Ishikawa (cell line): ENCODE measurements at regions not wholly inside any gene's neighbourhood (a gene's known extent, or its start where the extent isn't known, plus 50 kb on each side); places are given as distances from the start of the nearest gene placed in this dataset.

ENCODE experiments used
- CEBPB ChIP-seq: IDR thresholded peaks from 2 replicates; pipeline ENCODE4 v1.6.1; 2012
- CREB1 ChIP-seq: IDR thresholded peaks from 2 replicates; pipeline ENCODE4 v1.6.1; 2012; ENCODE audit warnings: low read depth
- EGR1 ChIP-seq: IDR thresholded peaks from 2 replicates; pipeline ENCODE4 v1.6.1; 2012
- EP300 ChIP-seq: IDR thresholded peaks from 2 replicates; pipeline ENCODE4 v1.6.1; 2012; ENCODE audit warnings: borderline replicate concordance
- FOXM1 ChIP-seq: IDR thresholded peaks from 2 replicates; pipeline ENCODE4 v1.6.1; 2012; ENCODE audit warnings: low read depth, borderline replicate concordance
- MAX ChIP-seq: IDR thresholded peaks from 2 replicates; pipeline ENCODE4 v1.6.1; 2012
- NFIC ChIP-seq: IDR thresholded peaks from 2 replicates; pipeline ENCODE4 v1.6.1; 2012
- RAD21 ChIP-seq: IDR thresholded peaks from 2 replicates; pipeline ENCODE4 v1.6.1; 2012; ENCODE audit warnings: low read depth
- REST ChIP-seq: IDR thresholded peaks from 2 replicates; pipeline ENCODE4 v1.6.1; 2012; ENCODE audit warnings: low read depth, mild to moderate bottlenecking
- TAF1 ChIP-seq: IDR thresholded peaks from 2 replicates; pipeline ENCODE4 v1.6.1; 2012; ENCODE audit warnings: low read depth, mild to moderate bottlenecking
- TCF12 ChIP-seq: IDR thresholded peaks from 2 replicates; pipeline ENCODE4 v1.6.1; 2012; ENCODE audit warnings: low read depth
- TEAD4 ChIP-seq: IDR thresholded peaks from 2 replicates; pipeline ENCODE4 v1.6.1; 2012
- YY1 ChIP-seq: IDR thresholded peaks from 2 replicates; pipeline ENCODE4 v1.6.1; 2012; ENCODE audit warnings: low read depth
- ZBTB7A ChIP-seq: IDR thresholded peaks from 2 replicates; pipeline ENCODE4 v1.6.1; 2012; ENCODE audit warnings: low read depth
- TF ChIP-seq, protein P1 (sequence below): IDR thresholded peaks from 2 replicates; pipeline ENCODE4 v1.6.1; 2012

GRCh38 chr14:43729143-43729542, 777.9 kb downstream of the FSCB start:
- TF ChIP-seq TEAD4 (no peak), CEBPB (no peak), RAD21 (no peak), TCF12 (no peak), NFIC (no peak), TAF1 (no peak), FOXM1 (no peak), EGR1 (no peak), CREB1 (no peak), MAX (no peak)
- TF ChIP-seq, protein P1, sequence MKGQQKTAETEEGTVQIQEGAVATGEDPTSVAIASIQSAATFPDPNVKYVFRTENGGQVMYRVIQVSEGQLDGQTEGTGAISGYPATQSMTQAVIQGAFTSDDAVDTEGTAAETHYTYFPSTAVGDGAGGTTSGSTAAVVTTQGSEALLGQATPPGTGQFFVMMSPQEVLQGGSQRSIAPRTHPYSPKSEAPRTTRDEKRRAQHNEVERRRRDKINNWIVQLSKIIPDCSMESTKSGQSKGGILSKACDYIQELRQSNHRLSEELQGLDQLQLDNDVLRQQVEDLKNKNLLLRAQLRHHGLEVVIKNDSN, result no peak

- TF ChIP-seq RAD21 (no peak), FOXM1 (no peak), EGR1 (no peak)
Measured at GRCh38 chr14:43706900-43707299, 800.2 kb downstream of the FSCB start.

GRCh38 chr14:43697003-43697402, 810.1 kb downstream of the FSCB start:
- TF ChIP-seq NFIC (no peak), MAX (no peak), ZBTB7A (no peak), RAD21 (no peak), CREB1 (no peak), EP300 (no peak), CEBPB (no peak), TEAD4 (no peak)

GRCh38 chr14:43692706-43693105, 814.4 kb downstream of the FSCB start:
- TF ChIP-seq TAF1 (no peak), NFIC (no peak), EGR1 (no peak), CEBPB (no peak), YY1 (no peak)

DNA sequence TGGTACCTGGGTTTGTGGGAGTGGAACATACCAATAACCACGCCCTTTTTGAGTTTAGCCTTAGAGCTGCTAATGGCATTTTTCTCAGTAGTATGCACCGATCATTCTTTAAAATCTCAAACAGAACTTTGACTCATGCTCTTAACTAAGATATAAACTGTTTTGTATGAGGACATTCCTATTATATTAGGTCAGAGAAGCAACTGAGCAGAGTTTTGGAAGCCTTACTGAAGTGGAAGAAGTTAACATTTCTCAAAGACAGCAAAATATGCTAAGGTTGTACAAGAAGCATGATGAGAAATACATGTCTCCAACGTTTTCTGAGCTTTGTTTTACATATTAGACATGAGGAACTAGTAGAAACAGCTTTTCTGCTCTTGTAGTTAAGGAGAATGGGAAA, 819.2 kb downstream of the FSCB start:
- TF ChIP-seq ZBTB7A (no peak), NFIC (no peak), CEBPB (no peak), EGR1 (no peak), REST (no peak), CREB1 (no peak), TCF12 (no peak), YY1 (no peak), MAX (no peak), TEAD4 (no peak), TAF1 (no peak), RAD21 (no peak), FOXM1 (no peak), EP300 (no peak)
- TF ChIP-seq, protein P1, result no peak

DNA sequence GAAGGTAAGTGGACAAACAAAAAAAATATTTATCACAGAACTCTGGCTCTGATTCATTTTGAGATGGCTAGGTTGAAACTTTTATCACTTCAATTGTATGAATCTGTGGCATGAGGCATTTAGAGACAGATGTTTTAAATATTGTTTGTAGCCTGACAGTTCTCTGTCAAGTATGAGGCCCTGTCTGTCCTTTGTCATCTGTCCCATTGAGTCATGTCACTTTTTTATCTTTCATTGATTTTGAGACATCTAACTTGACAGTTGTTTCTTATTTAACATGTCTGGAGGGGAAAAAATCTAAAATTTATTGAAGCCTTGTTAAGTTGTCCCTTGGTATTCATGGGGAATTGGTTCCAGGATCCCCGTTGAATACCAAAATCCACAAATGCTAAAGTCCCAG, 829.5 kb downstream of the FSCB start:
- TF ChIP-seq ZBTB7A (no peak), YY1 (no peak), NFIC (no peak)
- TF ChIP-seq, protein P1, result no peak

DNA sequence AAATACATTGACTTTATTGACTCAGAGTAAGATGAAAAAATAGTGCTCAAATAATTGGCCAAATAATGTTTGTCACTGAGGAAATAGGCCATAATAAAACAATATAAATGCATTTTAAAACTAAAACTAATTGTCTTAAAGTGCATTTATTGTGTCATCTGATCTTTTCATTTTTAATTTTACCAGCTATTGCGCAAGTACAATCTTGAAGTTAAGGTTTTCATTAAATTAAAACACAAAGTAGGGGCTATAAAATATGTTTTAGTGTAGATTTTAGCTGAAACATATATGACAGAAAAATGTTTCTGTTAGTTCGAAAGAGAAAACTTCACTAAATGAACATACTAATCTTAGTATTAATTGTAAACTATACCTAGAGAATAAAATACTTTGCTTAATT, 832.8 kb downstream of the FSCB start:
- TF ChIP-seq ZBTB7A (no peak), REST (no peak), FOXM1 (no peak), NFIC (no peak)
